ENCODE measurements at regions not wholly inside any gene's neighbourhood (a gene's known extent, or its start where the extent isn't known, plus 50 kb on each side); places are given as distances from the start of the nearest gene placed in this dataset.

DNA sequence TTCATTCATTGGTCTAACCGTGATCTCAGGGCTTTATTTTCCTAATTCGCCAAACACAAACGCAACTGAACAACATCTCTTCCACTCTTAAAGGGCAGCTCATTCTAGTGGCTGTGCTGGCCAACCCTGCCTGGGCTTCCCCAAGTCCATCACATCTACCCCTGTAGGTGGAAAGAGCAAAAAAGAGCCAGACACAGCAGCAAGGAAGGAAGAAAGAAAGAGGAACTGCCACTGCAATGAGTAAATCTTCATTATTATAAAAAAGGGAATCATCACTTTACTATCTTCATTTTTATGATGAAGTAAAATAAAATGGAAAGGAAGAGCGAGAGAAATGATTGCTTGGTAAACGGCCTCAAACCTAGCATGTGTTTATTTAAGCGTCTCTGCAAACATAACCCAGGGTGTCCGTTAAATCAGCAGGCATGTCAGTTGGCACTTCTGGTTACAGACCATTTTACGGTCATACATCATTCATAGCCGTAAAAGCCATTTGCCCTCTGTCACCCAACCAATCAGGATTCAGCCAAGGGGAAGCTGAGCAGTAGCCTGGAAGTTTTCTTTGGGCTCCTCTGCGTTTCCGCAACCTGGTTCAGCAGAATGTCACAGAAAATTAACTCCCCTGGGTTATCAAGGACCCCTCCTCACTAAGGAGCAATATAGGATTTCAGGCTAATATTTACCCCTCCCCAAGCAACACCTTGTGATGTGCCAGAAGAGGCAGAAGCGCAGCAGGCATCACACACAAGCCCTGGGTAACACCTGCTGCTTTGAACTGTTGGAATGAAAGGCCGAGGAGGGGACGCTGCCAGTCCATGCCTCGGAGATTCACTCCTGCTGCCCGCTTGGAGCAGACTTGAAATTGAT, 234.0 kb downstream of the SNX10 start:
- H4K5ac ChIP-seq (ENCODE audit: insufficient read length, low read depth, low read length): no peak overlapping the region
- no peaks in the 10 kb centered on the region for H3K36me3 ChIP-seq (ENCODE audit: control insufficient read depth in 2 of 4, insufficient read depth in 4 of 4, low read length in 3 of 4)
- H2AK5ac ChIP-seq (ENCODE audit: low read depth, low read length): no peak overlapping the region
- no peak overlapping the region for H3K14ac ChIP-seq (ENCODE audit: insufficient read length)
- ChIA-PET CTCF (ENCODE audit: partially characterized antibody) (no interaction called here), POLR2A (ENCODE audit: partially characterized antibody) (no interaction called here)
- H4K20me1 ChIP-seq (replicated peaks in 1 of 2; ENCODE audit: control insufficient read depth in 1 of 2, insufficient read depth in 2 of 2, low read length in 2 of 2): no peaks in the 10 kb centered on the region
- no peak overlapping the region for H3K56ac ChIP-seq (replicated peaks; ENCODE audit: insufficient read length, low read depth, low read length)
- no peak overlapping the region for H4K8ac ChIP-seq (ENCODE audit: extremely low read depth, insufficient read depth, low read length)
- no peak overlapping the region for H2BK15ac ChIP-seq (ENCODE audit: low read length)
- no peak overlapping the region for H3K27ac ChIP-seq (ENCODE audit: low read depth, low read length)
- no peak overlapping the region for H2BK5ac ChIP-seq (ENCODE audit: low read depth, low read length)
- no peak for FAIRE-seq
- H2BK20ac ChIP-seq (ENCODE audit: low read length): no peak overlapping the region
- no peak overlapping the region for H3K18ac ChIP-seq (ENCODE audit: extremely low read depth, low read length)
- no peak overlapping the region for H3K4me3 ChIP-seq (ENCODE audit: extremely low read depth in 1 of 4, insufficient read depth in 2 of 4, low read depth in 3 of 4, low read length in 4 of 4)
- no peaks in the 10 kb centered on the region for H3K4me1 ChIP-seq (replicated peaks in 1 of 4; ENCODE audit: control insufficient read depth in 3 of 4, insufficient read depth in 4 of 4, low read length in 3 of 4)
- 87% methylated on average over 16 of the region's 16 CpGs; no CpG with 5 or more reads in 1 of the 2 experiments for WGBS, 2 experiments (ENCODE audit: extremely low coverage in 1 of 2, insufficient coverage in 1 of 2, insufficient read length in 1 of 2, insufficient replicate concordance in 2 of 2, low coverage in 1 of 2, low lambda C conversion rate in 2 of 2, missing lambda C conversion rate in 1 of 2)
- no peak for DNase-seq (ENCODE audit: low read depth in 1 of 2, low spot score in 2 of 2)
- H3K4me2 ChIP-seq (ENCODE audit: insufficient read depth in 1 of 2, low read depth in 2 of 2, low read length in 2 of 2): no peak overlapping the region
- no peak overlapping the region for H2AFZ ChIP-seq (ENCODE audit: low read length)
- H3K4ac ChIP-seq (replicated peaks; ENCODE audit: insufficient read length, low read depth, low read length): no peak overlapping the region
- no peaks in the 10 kb centered on the region for H3K23me2 ChIP-seq (ENCODE audit: low read depth, low read length)
- no peak overlapping the region for H3K9ac ChIP-seq (replicated peaks in 1 of 4; ENCODE audit: extremely low read depth in 1 of 4, low read depth in 3 of 4, low read length in 3 of 4)
- no peaks in the 10 kb centered on the region for H3K27me3 ChIP-seq (replicated peaks in 1 of 4; ENCODE audit: control insufficient read depth in 3 of 4, extremely low read depth in 1 of 4, insufficient read depth in 3 of 4, low read length in 3 of 4)
- no peaks in the 10 kb centered on the region for H3K79me1 ChIP-seq (ENCODE audit: low read depth, low read length)
- H2BK12ac ChIP-seq (ENCODE audit: low read depth, low read length): no peak overlapping the region
- no peak overlapping the region for H2BK120ac ChIP-seq (replicated peaks; ENCODE audit: low read depth, low read length)
- no peak overlapping the region for H3K23ac ChIP-seq (ENCODE audit: insufficient read length)
- no peak overlapping the region for H4K91ac ChIP-seq (replicated peaks; ENCODE audit: insufficient read length, low read length)
- H3K79me2 ChIP-seq (ENCODE audit: control insufficient read depth in 1 of 2, insufficient read depth in 2 of 2, low read length in 2 of 2): no peaks in the 10 kb centered on the region
- H3K9me3 ChIP-seq (ENCODE audit: insufficient read depth in 2 of 2, low read depth in 1 of 2, low read length in 1 of 2): no peaks in the 10 kb centered on the region
- no peak for TF ChIP-seq ASH2L (IDR thresholded peaks at IDR 0.05; ENCODE audit: low read length)
- no peak for TF ChIP-seq POLR2AphosphoS5 (IDR thresholded peaks at IDR 0.05; ENCODE audit: low read depth, low read length)
